H1 (cell line): ENCODE measurements at regions not wholly inside any gene's neighbourhood (a gene's known extent, or its start where the extent isn't known, plus 50 kb on each side); places are given as distances from the start of the nearest gene placed in this dataset.

Experiments
- CTCF ChIA-PET: fragments of 300-600 bp; sonication (Branson Sonifier 250); formaldehyde crosslinking; loops from one replicate; lab custom pipeline; 2021; ENCODE audit not compliant: partially characterized antibody; lab: Charles Lee
- POLR2A ChIA-PET: fragments of 300-600 bp; sonication (Branson Sonifier 250); formaldehyde crosslinking; loops from one replicate; lab custom pipeline; 2021; ENCODE audit warnings: inconsistent platforms; ENCODE audit not compliant: partially characterized antibody; lab: Charles Lee
- DNase-seq, 2 experiments: peaks; one replicate each; pipeline versions ENCODE4 v3.0.0 to v3.0.0-alpha.2; 2010 to 2022; ENCODE audit warnings: low spot score in 2 of 2, low read depth in 1 of 2, mixed read lengths in 1 of 2
- FAIRE-seq: peaks from 2 replicates; lab custom pipeline; 2011; peaks lifted over from hg19 to GRCh38; lab: Jason Lieb, UNC
- H2AFZ ChIP-seq: 2 replicates; pipeline ENCODE4 v1.8.1; 2012; ENCODE audit warnings: low read length, inconsistent platforms
- H2AK5ac ChIP-seq: 2 replicates; pipeline ENCODE4 v1.6.1; 2013; ENCODE audit warnings: low read depth, low read length
- H2BK120ac ChIP-seq: replicated peaks from 2 replicates; pipeline ENCODE3; 2013; ENCODE audit warnings: low read depth, low read length, inconsistent platforms
- H2BK12ac ChIP-seq: 2 replicates; pipeline ENCODE4 v1.6.1; 2013; ENCODE audit warnings: low read depth, low read length
- H2BK15ac ChIP-seq: 2 replicates; pipeline ENCODE4 v1.6.1; 2013; ENCODE audit warnings: low read length
- H2BK20ac ChIP-seq: 2 replicates; pipeline ENCODE4 v1.6.1; 2013; ENCODE audit warnings: low read length
- H2BK5ac ChIP-seq: 2 replicates; pipeline ENCODE4 v1.6.1; 2013; ENCODE audit warnings: low read depth, low read length
- H3K14ac ChIP-seq: 2 replicates; pipeline ENCODE4 v1.6.1; 2013; ENCODE audit warnings: inconsistent platforms; ENCODE audit not compliant: insufficient read length
- H3K18ac ChIP-seq: 2 replicates; pipeline ENCODE4 v1.6.1; 2013; ENCODE audit warnings: low read length; ENCODE audit errors: extremely low read depth
- H3K23ac ChIP-seq: 2 replicates; pipeline ENCODE4 v1.6.1; 2013; ENCODE audit warnings: inconsistent platforms; ENCODE audit not compliant: insufficient read length
- H3K23me2 ChIP-seq: 2 replicates; pipeline ENCODE4 v1.6.1; 2013; ENCODE audit warnings: low read depth, low read length
- H3K27ac ChIP-seq: 2 replicates; pipeline ENCODE4 v1.6.1; 2011; ENCODE audit warnings: low read depth, low read length, inconsistent platforms
- H3K27me3 ChIP-seq, 4 experiments: replicated peaks in 1 of 4; 1 replicate in 1 of 4; 2 replicates in 3 of 4; pipeline versions ENCODE4 v1.6.1 to v1.8.1; 2011 to 2013; ENCODE audit warnings: low read length in 3 of 4, mild to moderate bottlenecking in 3 of 4, inconsistent platforms in 2 of 4, mixed read lengths in 2 of 4, moderate library complexity in 1 of 4; ENCODE audit not compliant: control insufficient read depth in 3 of 4, insufficient read depth in 3 of 4; ENCODE audit errors: extremely low read depth in 1 of 4
- H3K36me3 ChIP-seq, 4 experiments: 2 replicates each; pipeline versions ENCODE4 v1.6.1 to v1.8.1; 2011 to 2013; ENCODE audit warnings: mild to moderate bottlenecking in 4 of 4, low read length in 3 of 4, moderate library complexity in 2 of 4, control low read depth in 1 of 4, inconsistent platforms in 1 of 4; ENCODE audit not compliant: insufficient read depth in 4 of 4, control insufficient read depth in 2 of 4
- H3K4ac ChIP-seq: replicated peaks from 2 replicates; pipeline ENCODE3; 2013; ENCODE audit warnings: low read length, low read depth, mixed read lengths, inconsistent platforms; ENCODE audit not compliant: insufficient read length
- H3K4me1 ChIP-seq, 4 experiments: replicated peaks in 1 of 4; 1 replicate in 1 of 4; 2 replicates in 3 of 4; pipeline versions ENCODE4 v1.6.1 to v1.8.1; 2011 to 2013; ENCODE audit warnings: low read length in 3 of 4, inconsistent platforms in 2 of 4, mixed read lengths in 1 of 4; ENCODE audit not compliant: insufficient read depth in 4 of 4, control insufficient read depth in 3 of 4
- H3K4me2 ChIP-seq, 2 experiments: 2 replicates each; pipeline versions ENCODE4 v1.6.1 to v1.8.1; 2011 to 2013; ENCODE audit warnings: low read depth in 2 of 2, low read length in 2 of 2, control low read depth in 1 of 2, inconsistent platforms in 1 of 2, mild to moderate bottlenecking in 1 of 2; ENCODE audit not compliant: insufficient read depth in 1 of 2
- H3K4me3 ChIP-seq, 4 experiments: fragments of 200-600, 300-600 bp in 1 of 4; sonication (generic), shearing (Covaris generic), sonication (Bioruptor Twin) in 1 of 4; 2 replicates each; pipeline versions ENCODE4 v1.5.1 to v1.8.1; 2011 to 2016; ENCODE audit warnings: low read length in 4 of 4, low read depth in 3 of 4, control low read depth in 2 of 4, inconsistent platforms in 2 of 4, mild to moderate bottlenecking in 2 of 4, mixed read lengths in 1 of 4, moderate library complexity in 1 of 4; ENCODE audit not compliant: insufficient read depth in 2 of 4; ENCODE audit errors: extremely low read depth in 1 of 4
- H3K56ac ChIP-seq: replicated peaks from 2 replicates; pipeline ENCODE3; 2013; ENCODE audit warnings: low read depth, mild to moderate bottlenecking, mixed read lengths, low read length, inconsistent platforms; ENCODE audit not compliant: insufficient read length
- H3K79me1 ChIP-seq: 2 replicates; pipeline ENCODE4 v1.6.1; 2013; ENCODE audit warnings: low read depth, low read length, control low read depth
- H3K79me2 ChIP-seq, 2 experiments: 2 replicates each; pipeline versions ENCODE4 v1.6.1 to v1.8.1; 2012 to 2013; ENCODE audit warnings: low read length in 2 of 2, mild to moderate bottlenecking in 2 of 2, inconsistent platforms in 1 of 2; ENCODE audit not compliant: insufficient read depth in 2 of 2, control insufficient read depth in 1 of 2
- H3K9ac ChIP-seq, 4 experiments: replicated peaks in 1 of 4; 1 replicate in 1 of 4; 2 replicates in 3 of 4; pipeline versions ENCODE4 v1.6.1 to v1.8.1; 2011 to 2013; ENCODE audit warnings: low read depth in 3 of 4, low read length in 3 of 4, control low read depth in 2 of 4, mild to moderate bottlenecking in 2 of 4, moderate library complexity in 2 of 4, inconsistent platforms in 1 of 4; ENCODE audit errors: extremely low read depth in 1 of 4
- H3K9me3 ChIP-seq, 2 experiments: 2 replicates each; pipeline versions ENCODE4 v1.6.1 to v1.8.1; 2012 to 2013; ENCODE audit warnings: mild to moderate bottlenecking in 2 of 2, moderate library complexity in 2 of 2, control low read depth in 1 of 2, inconsistent platforms in 1 of 2, low read depth in 1 of 2, low read length in 1 of 2, mixed read lengths in 1 of 2; ENCODE audit not compliant: insufficient read depth in 2 of 2
- H4K20me1 ChIP-seq, 2 experiments: replicated peaks in 1 of 2; 2 replicates each; pipeline versions ENCODE3 to v1.8.1; 2011 to 2013; ENCODE audit warnings: inconsistent platforms in 2 of 2, low read length in 2 of 2, mild to moderate bottlenecking in 1 of 2; ENCODE audit not compliant: insufficient read depth in 2 of 2, control insufficient read depth in 1 of 2
- H4K5ac ChIP-seq: 2 replicates; pipeline ENCODE4 v1.6.1; 2013; ENCODE audit warnings: low read length, low read depth, mixed read lengths, inconsistent platforms; ENCODE audit not compliant: insufficient read length
- H4K8ac ChIP-seq: 2 replicates; pipeline ENCODE4 v1.8.0; 2013; ENCODE audit warnings: mild to moderate bottlenecking, moderate library complexity, low read length, inconsistent platforms; ENCODE audit not compliant: insufficient read depth; ENCODE audit errors: extremely low read depth
- H4K91ac ChIP-seq: replicated peaks from 2 replicates; pipeline ENCODE3; 2013; ENCODE audit warnings: low read length, mixed read lengths, inconsistent platforms; ENCODE audit not compliant: insufficient read length
- BACH1 ChIP-seq: IDR thresholded peaks from 2 replicates; pipeline ENCODE4 v1.6.1; 2012; ENCODE audit warnings: low read length, improper control_type of control experiment
- BRCA1 ChIP-seq: IDR thresholded peaks from 2 replicates; pipeline ENCODE4 v1.6.1; 2012; ENCODE audit warnings: low read depth, low read length, improper control_type of control experiment
- CHD2 ChIP-seq: IDR thresholded peaks from 2 replicates; pipeline ENCODE4 v1.6.1; 2012; ENCODE audit warnings: low read length, improper control_type of control experiment
- CTCF ChIP-seq, 3 experiments: IDR thresholded peaks; 1 replicate in 2 of 3; 2 replicates in 1 of 3; pipeline versions ENCODE4 v1.5.1 to v1.6.1; 2011; ENCODE audit warnings: low read length in 3 of 3, mild to moderate bottlenecking in 3 of 3, inconsistent platforms in 2 of 3, low read depth in 1 of 3, moderate library complexity in 1 of 3; ENCODE audit not compliant: insufficient read depth in 1 of 3; ENCODE audit errors: control extremely low read depth in 1 of 3
- EGR1 ChIP-seq: IDR thresholded peaks from 2 replicates; pipeline ENCODE4 v1.6.1; 2011; ENCODE audit warnings: low read depth, low read length, borderline replicate concordance
- FOSL1 ChIP-seq: IDR thresholded peaks from 2 replicates; pipeline ENCODE4 v1.6.1; 2011; ENCODE audit warnings: mild to moderate bottlenecking, low read depth, low read length, moderate library complexity; ENCODE audit not compliant: insufficient read depth
- GABPA ChIP-seq: IDR thresholded peaks from 2 replicates; pipeline ENCODE4 v1.6.1; 2011; ENCODE audit warnings: mild to moderate bottlenecking, low read length, moderate library complexity, borderline replicate concordance; ENCODE audit not compliant: insufficient read depth
- GTF2F1 ChIP-seq: IDR thresholded peaks from 2 replicates; pipeline ENCODE4 v1.6.1; 2012; ENCODE audit warnings: low read depth, low read length, improper control_type of control experiment, borderline replicate concordance
- JUND ChIP-seq: IDR thresholded peaks from 2 replicates; pipeline ENCODE4 v1.6.1; 2011; ENCODE audit warnings: mild to moderate bottlenecking, improper control_type of control experiment, low read length
- MAX ChIP-seq: IDR thresholded peaks from 2 replicates; pipeline ENCODE4 v1.6.1; 2012; ENCODE audit warnings: inconsistent platforms
- RXRA ChIP-seq: IDR thresholded peaks from 2 replicates; pipeline ENCODE4 v1.6.1; 2011; ENCODE audit warnings: low read depth, mild to moderate bottlenecking, low read length, moderate library complexity; ENCODE audit not compliant: insufficient read depth
- SIRT6 ChIP-seq: IDR thresholded peaks from one replicate; pipeline ENCODE4 v1.7.1; 2012; ENCODE audit warnings: low read length, inconsistent platforms
- SP1 ChIP-seq: IDR thresholded peaks from 2 replicates; pipeline ENCODE4 v1.6.1; 2011; ENCODE audit warnings: low read depth, low read length
- SP4 ChIP-seq: IDR thresholded peaks from 2 replicates; pipeline ENCODE4 v1.6.1; 2012; ENCODE audit warnings: low read length, inconsistent platforms
- TCF12 ChIP-seq: IDR thresholded peaks from 2 replicates; pipeline ENCODE4 v1.6.1; 2011; ENCODE audit warnings: low read depth, mild to moderate bottlenecking, low read length

GRCh38 chr13:34129436-34129835, 311.5 kb downstream of the RFC3 start:
- H3K18ac ChIP-seq: no peak overlapping the region
- H4K20me1 ChIP-seq: no peaks in the 10 kb centered on the region
- no peak overlapping the region for H3K56ac ChIP-seq
- H2AFZ ChIP-seq: no peak overlapping the region
- H2BK5ac ChIP-seq: no peak overlapping the region
- no peak overlapping the region for H2BK15ac ChIP-seq
- no peak overlapping the region for H3K4me3 ChIP-seq
- H3K9ac ChIP-seq: no peak overlapping the region
- H4K8ac ChIP-seq: no peak overlapping the region
- no peaks in the 10 kb centered on the region for H3K9me3 ChIP-seq
- CTCF ChIA-PET: no interaction called here
- DNase-seq: no peak
- H3K14ac ChIP-seq: no peak overlapping the region
- H2AK5ac ChIP-seq: no peak overlapping the region
- H3K79me1 ChIP-seq: no peaks in the 10 kb centered on the region
- H3K4me1 ChIP-seq: peaks cover 0 to 11% (median 10%) of the 10 kb centered on the region in 4 experiments; a peak in 2 of 7 replicates
- H3K4ac ChIP-seq: no peak overlapping the region
- H2BK120ac ChIP-seq: no peak overlapping the region
- H3K4me2 ChIP-seq: no peak overlapping the region
- no peak overlapping the region for H4K5ac ChIP-seq
- H4K91ac ChIP-seq: no peak overlapping the region
- no peak overlapping the region for H2BK12ac ChIP-seq
- H3K27ac ChIP-seq: no peak overlapping the region
- H3K27me3 ChIP-seq: no peaks in the 10 kb centered on the region
- H3K23me2 ChIP-seq: no peaks in the 10 kb centered on the region
- no peak for FAIRE-seq
- H3K36me3 ChIP-seq: no peaks in the 10 kb centered on the region
- no peaks in the 10 kb centered on the region for H3K79me2 ChIP-seq
- no peak overlapping the region for H2BK20ac ChIP-seq
- no peak overlapping the region for H3K23ac ChIP-seq
- POLR2A ChIA-PET: no interaction called here
- TF ChIP-seq CHD2: no peak
- no peak for TF ChIP-seq BRCA1
- TF ChIP-seq TCF12: no peak
- TF ChIP-seq SP4: no peak
- TF ChIP-seq BACH1: no peak
- no peak for TF ChIP-seq SIRT6
- TF ChIP-seq JUND: no peak
- TF ChIP-seq FOSL1: no peak
- TF ChIP-seq CTCF (IDR thresholded peaks at IDR 0.05; ENCODE audit: control extremely low read depth in 1 of 3, insufficient read depth in 1 of 3, low read depth in 1 of 3, low read length in 3 of 3): no peak
- TF ChIP-seq EGR1: no peak
- no peak for TF ChIP-seq GABPA
- TF ChIP-seq RXRA: no peak
- TF ChIP-seq GTF2F1: no peak
- no peak for TF ChIP-seq SP1
- TF ChIP-seq MAX: no peak
